GM21528 (cell line): ENCODE measurements at regions not wholly inside any gene's neighbourhood (a gene's known extent, or its start where the extent isn't known, plus 50 kb on each side); places are given as distances from the start of the nearest gene placed in this dataset.

Source experiments
- ATAC-seq: cut with Tn5 transposase; IDR thresholded peaks from one replicate; pipeline ENCODE4 v1.9.1; 2021; ENCODE audit warnings: mild to moderate bottlenecking, moderate library complexity; ENCODE audit not compliant: unreplicated experiment, low FRiP score

- no peak for ATAC-seq
These were observed 375.4 kb upstream of the PROK2 start for GRCh38 chr3:72160351-72160750.

DNA sequence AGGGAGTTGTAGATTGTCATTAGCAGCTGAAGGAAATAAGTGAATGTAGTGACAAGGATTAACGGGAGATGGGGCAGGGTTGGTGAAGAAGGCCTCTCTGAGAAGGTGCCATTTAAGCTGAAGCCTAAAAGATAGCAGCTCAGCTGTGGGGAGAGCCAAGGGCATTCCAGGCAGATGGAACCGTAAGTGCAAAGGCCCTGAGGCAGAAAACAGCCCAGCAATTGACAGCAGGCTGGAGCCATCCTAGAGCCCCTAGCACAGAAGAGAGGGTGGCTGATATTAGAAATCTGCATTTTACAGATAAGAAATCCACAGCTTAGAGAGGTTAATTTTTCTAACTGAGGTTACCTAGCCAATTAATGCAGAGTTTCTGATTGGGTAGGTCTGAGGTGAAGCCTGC is 374.5 kb upstream of the PROK2 start:
- no peak for ATAC-seq

GRCh38 chr3:72158639-72159326 is 373.8 kb upstream of the PROK2 start:
- no peak for ATAC-seq

DNA sequence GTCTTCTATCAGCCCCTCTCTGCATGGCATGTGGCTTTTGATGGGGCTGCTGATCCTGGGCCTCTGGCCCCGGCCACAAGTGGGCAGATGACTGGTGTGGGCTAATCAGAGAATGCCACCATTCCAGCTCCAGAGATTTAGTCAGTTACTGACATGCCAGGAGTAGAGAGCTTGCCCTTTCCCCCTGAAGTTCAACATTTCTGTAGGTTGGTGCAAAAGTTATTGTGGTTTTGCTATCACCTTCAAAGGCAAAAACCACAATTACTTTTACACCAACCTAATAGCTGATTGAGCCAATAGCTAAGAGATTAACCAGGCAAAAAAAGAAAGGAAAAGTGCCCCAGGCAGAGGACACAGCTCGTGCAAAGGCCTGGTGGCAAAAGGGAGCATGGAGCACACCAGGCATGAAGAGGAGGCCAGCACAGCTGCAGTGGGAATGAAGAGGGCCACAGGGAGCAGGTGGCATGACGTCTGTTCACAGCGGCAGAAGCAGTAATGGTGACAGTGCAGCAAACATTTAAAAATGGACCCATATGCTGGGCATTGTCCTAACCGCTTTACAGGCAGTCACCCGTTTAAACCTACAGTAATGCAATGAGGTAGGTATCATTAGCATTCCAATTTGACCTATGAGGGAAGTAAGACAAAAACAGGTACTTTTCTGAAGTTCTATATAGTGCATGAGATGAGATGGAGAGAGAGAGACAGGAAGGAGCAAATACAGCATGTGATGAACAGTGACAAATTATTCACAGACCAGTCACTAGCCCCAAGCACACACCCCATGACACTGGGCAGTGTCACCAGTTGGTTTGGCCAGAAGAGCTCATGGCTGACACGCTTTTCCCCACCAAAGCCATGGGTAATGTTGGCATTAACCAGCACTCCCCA is 373.0 kb upstream of the PROK2 start:
- ATAC-seq = peak; percentile 70

- no peak for ATAC-seq
These were observed 370.6 kb upstream of the PROK2 start for GRCh38 chr3:72155391-72156064.

DNA sequence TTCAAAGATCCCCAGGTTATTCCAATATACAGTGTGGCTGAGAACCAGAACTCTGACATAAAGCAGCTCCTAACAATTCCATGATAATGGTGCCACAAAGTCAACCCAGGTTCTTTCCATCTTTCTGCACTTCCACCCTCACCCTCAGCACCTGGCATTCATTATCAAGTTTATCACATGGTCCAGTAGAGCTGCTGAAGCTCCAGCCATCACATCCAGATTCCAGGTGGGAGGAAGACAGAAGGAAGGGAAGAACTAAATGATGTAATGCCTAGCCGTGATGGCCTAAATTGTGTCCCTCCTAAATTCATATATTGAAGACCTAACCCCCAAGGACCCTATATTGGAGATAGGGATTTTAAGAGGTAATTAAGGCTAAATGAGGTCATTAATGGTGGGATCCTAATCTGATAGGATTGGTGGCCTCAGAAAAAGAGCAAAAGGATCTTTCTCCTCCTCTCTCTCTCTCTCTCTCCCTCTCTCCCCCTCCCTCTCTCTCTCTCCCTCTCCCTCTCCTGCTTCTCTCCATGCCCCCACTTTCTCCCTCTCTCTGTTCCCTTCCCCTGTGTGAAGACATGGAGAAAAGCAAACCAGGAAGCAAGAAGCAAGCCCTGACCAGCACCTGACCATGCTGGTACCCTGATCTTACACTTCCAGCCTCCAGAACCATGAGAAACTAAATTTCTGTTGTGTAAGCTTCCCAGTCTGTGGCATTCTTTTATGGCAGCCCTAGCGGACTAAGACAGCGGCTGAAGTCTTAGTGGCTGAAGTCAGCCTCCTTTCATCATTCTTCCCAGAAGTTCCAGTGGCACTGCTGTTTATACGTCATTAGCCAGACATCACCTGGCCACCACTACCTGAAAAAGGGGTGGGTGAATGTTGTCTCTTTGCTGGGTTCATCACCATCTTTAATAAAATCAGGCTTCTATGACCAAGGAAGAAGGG is 369.7 kb upstream of the PROK2 start:
- ATAC-seq = no peak

DNA sequence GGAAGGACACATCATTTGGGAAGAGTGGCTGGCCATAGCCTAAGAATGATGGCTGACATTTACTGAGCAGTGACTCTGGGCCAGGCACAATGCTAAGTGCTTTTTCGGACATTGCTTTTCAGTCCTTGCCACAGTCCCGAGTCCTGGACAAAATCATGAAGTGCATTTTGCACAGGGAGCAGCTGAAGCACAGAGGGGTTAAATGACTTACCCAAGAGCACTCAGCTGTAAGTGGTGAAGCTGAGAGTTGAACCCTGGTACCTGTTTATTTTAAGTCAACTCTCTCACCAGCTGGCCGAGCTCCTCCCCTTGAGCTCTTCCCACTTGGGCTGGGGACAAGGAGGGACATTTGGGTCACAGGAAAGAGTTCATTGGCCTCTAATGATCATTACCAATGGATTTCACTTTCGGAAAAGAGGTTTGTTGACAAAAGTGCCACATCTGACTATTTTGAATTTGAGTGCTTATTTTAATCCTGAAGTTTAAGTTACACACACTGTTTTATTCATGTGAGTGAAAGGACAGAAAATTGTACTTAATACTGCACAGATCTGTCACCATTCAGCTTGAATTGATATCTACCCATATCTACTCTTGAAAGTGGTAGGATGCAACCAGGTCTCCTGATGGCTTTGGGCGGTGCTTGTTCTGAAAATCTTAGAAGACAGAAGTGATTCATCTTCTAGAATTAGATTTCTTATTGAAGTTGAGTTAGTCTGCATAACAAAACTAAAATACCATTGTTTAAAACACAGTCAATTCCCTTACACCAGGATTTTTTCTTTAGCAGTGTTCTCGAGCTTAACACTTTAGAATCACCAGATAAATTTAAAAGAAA is 368.7 kb upstream of the PROK2 start:
- ATAC-seq = no peak

DNA sequence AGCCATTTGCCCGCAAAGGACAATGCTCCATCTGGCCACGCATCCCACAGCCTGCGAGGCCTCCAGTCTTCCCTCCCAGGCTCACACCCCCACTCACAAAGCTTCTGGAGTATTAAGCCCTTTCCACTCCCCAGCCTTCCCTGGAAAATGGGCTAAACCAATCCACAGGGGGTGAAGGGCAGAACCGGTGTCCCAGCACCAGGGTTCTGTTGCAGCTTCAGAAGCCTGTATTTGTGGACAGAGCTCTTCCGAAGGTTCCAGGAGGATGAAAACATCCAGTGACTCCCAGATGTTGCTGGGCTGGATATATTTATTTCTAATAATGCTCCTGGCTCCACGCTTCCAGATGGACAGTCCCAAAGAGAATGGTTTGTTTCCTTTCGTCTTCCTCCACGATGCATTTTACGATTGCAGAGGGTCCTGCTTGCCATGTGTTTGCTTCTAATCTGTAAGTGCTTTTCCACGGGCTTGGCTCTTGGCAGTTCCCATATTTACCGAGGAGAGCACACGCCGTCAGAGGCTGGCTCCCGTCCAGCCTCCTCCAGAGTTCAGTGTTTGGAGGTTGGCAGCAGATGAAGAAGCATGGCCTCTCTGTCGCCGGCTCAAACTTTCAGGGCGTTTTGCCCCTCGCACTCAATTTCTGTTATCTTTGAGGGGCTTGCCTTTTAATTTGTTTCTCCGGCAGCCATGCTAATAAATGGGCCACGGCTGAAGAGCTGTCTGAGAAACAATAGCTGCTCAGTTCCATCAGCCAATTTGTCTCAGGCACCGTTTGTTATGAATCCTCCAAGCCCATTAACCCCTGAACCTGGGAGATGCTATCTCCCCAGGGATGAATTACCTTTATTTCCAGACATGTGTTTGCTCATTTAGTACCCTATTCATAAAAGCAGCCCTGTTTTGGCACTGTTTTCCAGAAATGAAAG is 367.9 kb upstream of the PROK2 start:
- ATAC-seq = no peak

- no peak for ATAC-seq
These were observed 366.7 kb upstream of the PROK2 start for GRCh38 chr3:72151465-72152238.

DNA sequence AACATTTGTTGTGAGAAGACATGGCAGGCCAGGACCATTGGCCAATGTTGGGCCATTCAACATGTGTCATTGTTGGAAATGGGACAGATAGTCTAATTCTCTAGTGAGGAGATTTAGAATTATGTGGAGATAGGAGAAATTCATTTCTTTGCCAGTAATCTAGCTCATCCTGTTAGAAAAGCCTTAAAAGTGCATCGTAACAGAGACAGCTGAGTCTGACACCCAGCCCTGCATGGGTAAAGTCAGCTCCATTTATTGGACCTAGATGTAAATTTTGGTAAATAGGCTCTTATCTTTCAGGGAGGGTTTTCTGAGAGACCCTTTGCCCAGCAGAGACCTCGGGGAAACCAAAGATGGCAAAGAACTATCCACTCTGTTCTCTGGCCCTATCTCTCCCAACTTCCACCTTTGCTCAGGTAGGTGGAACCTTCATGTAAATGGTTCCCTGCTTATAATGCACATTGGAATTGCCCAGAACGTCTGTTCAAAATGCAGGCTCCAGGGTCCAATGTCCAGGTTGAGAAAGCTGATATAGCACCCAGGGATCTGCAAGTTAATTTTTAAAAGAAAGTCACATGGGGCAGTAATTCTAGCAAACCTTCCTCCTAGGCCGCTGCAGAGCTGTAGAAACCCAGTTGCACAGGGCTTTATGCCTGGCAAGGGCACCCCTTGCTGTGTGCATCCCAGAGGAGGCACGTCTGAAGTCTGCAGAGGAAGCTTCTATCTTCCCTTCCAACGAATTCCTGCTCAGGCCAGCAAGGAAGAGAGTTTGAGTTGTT is 365.9 kb upstream of the PROK2 start:
- no peak for ATAC-seq

DNA sequence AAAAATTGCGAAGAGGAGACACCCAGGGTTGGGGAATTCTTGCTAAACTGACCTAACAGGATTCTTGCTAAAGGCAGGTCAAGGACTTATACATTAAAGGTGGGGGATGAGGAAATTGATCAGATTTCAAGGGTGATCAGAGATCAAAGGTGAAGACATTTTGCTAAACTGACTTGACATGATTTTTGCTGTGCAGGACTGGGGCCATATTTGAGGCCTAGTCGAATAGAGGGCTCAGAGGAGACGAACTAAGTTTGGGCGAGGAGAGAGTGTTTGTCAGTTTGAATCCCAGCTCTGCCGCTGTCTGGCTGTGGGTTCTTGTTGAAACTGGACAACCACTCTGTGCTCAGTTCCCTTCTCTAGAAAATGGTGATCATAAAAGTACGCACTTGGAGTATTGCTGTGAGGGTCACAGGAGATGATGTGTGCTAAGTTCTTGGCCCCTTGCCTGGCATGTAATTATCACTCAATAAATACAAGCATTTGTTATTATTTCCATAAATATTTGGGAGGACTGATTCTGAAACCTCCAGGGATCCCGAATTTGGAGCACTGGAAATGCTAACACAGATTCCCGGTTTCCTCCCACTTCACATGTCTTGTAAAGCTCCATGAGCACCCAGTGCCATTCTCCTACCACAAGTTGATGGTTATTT is 364.8 kb upstream of the PROK2 start:
- ATAC-seq = no peak

DNA sequence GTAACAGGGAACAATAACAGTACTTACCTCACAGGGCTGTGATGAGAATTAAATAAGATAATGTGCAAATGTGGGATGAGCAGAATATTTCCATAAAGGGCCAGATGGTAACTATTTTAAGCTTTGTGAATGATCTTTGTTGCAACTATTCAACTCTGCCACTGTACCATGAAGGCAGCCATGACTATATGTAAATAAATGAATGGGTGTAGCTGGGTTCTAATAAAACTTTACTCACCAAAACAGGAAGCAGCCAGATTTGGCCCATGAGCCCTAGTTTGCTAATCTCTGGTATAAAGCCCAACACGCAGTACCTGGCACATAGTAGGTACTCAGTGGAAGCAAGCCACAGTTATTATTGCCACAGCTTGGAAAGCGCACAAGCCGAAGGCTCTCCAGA is 362.7 kb upstream of the PROK2 start:
- no peak for ATAC-seq

GRCh38 chr3:72145506-72146380 is 360.8 kb upstream of the PROK2 start:
- ATAC-seq = no peak

DNA sequence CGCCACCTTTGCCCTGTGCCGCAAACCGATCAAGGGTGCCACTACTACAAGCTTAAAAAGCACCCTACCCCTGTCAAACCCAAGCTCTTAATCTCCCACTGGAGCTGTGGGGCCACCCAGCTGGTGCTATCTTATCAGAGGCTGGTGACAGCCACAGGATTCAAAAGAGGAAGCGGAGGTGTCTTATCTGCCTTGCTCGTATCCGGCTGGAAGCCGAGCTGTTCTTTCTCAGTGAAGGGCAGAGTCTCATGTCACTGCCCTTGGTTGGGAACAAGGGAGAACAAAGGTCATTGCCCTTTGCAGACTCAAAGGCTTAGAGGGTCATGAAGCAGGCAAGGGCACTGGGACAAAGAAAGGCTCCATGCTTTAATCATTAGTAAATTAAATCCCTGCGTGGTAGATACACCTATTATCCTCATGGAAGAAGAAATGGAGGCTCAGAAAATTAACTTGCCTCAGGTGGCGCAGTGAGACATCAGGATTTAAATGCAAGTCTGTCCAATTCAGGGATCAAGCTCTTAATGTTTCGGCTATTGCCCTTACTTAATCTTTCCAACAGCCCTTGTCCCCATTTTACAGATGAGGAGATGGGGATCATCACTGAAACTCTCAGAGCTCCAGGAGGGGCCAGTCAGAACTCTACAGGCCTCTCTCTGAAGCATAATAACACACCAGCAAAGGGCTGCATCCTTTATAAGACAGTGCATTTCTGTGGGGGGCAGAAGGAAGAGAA is 360.0 kb upstream of the PROK2 start:
- peak; percentile 65 for ATAC-seq
